ENCODE measurements at regions not wholly inside any gene's neighbourhood (a gene's known extent, or its start where the extent isn't known, plus 50 kb on each side); places are given as distances from the start of the nearest gene placed in this dataset.

DNA sequence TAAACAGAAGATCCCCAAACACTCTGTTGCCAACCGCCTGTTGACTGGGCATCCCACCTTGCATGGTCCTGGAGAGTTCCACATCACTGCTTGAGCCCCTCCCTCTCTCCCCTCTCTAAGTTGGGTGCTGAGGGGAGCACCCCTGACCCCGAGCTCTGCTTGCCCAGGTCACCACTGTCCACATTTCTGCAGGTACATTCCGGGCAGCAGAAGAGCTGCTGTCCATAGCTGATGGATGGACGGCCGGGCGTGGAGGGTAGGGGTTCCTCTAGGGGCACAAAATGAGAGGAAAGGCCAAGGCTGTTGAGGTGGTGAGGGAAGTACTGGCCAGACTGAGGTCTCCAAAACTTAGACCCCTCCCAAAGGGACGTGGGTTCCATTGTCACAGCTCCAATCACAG is 227.4 kb upstream of the PPP2R2D start:
- H3K4me3 ChIP-seq (ENCODE audit: low read depth, low read length) = no peak overlapping the region
- TF ChIP-seq, protein P1, sequence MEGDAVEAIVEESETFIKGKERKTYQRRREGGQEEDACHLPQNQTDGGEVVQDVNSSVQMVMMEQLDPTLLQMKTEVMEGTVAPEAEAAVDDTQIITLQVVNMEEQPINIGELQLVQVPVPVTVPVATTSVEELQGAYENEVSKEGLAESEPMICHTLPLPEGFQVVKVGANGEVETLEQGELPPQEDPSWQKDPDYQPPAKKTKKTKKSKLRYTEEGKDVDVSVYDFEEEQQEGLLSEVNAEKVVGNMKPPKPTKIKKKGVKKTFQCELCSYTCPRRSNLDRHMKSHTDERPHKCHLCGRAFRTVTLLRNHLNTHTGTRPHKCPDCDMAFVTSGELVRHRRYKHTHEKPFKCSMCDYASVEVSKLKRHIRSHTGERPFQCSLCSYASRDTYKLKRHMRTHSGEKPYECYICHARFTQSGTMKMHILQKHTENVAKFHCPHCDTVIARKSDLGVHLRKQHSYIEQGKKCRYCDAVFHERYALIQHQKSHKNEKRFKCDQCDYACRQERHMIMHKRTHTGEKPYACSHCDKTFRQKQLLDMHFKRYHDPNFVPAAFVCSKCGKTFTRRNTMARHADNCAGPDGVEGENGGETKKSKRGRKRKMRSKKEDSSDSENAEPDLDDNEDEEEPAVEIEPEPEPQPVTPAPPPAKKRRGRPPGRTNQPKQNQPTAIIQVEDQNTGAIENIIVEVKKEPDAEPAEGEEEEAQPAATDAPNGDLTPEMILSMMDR (IDR thresholded peaks at IDR 0.05; ENCODE audit: insufficient read depth, low read length, missing control alignments) = no peak
- ChIA-PET POLR2A (no interaction called here), CTCF (no interaction called here)
- no peak for DNase-seq (ENCODE audit: low read depth, low spot score)

DNA sequence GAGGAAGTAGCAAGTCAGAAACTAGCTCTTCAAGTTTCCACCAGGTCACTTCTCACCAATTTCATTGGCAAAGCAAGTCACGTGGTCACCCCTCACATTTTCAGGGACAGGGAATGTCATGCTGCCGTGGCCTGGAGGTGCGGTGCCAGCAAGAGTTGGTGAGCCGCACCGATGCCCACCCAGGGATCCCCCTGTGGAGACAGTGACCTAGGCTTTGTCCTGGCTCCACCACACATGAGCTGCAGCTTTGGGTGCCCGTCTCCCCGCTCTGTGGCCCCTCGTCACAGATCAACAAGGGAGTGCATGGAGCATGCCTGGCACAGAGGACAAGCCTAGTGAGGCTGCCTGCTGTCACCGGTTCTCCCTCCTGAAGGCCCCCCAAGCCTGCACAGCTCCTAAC is 226.7 kb upstream of the PPP2R2D start:
- POLR2A ChIA-PET = no interaction called here
- H3K4me3 ChIP-seq (ENCODE audit: low read depth, low read length) = no peak overlapping the region
- TF ChIP-seq, protein P1 (IDR thresholded peaks at IDR 0.05; ENCODE audit: insufficient read depth, low read length, missing control alignments) = no peak
- DNase-seq (ENCODE audit: low read depth, low spot score) = no peak
- CTCF ChIA-PET = no interaction called here

DNA sequence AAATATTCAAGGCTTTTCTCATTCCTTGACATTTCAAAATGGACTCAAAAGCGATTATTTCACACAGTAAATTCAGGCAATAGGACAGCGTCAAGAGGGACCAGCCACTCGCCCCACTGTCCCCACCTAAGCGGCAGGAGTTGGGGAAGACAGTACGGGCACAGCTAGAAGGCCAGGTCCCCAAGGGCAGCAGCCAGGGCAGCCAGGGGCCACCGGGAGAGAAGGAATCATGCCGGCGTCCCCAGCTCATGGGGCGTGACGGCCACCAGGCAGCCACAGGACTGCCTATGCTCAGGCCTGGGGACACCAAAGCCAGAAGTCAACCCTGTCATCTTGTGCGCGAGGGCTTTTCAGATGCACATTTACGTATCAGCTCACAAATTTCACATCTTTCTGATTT is 225.7 kb upstream of the PPP2R2D start:
- ChIA-PET CTCF (no interaction called here), POLR2A (no interaction called here)
- DNase-seq (ENCODE audit: low read depth, low spot score) = no peak
- TF ChIP-seq, protein P1 (IDR thresholded peaks at IDR 0.05; ENCODE audit: insufficient read depth, low read length, missing control alignments) = no peak
- no peak overlapping the region for H3K4me3 ChIP-seq (ENCODE audit: low read depth, low read length)

DNA sequence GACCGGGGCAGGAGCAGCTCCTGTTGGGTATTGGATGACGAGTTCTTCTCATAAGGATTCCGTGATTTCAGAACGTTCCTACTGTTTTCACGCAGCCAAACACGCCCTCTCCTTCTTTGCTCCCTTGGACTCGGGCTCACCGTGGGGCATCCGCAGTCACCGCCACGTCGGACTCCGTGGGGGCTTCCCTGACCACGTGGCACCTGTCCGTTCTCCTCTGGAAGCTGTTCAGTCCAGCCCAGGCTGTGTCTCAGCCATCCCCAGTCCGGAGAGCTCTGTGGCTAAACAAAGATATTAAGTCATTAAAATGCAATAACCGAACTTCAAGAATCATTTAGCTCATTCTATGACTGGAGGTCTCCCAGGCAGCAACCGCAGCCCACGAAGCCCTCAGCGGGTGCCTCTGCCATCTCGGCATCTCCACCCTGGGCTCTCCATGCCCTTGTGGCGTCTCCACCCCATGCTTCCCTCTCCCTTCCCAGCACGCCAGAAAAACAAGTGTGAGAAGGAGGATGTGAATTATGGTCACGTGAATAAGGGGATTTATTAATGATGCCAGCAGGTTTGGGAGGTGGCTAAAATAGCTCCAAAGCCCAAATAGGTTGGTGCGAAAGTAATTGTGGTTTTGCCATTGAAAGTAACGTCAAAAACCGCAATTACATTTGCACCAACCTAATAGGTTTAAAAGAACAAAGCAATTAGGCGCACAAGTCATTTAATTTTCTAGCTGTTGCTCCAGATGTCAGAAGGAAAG is 224.6 kb upstream of the PPP2R2D start:
- CTCF ChIA-PET = no interaction called here

DNA sequence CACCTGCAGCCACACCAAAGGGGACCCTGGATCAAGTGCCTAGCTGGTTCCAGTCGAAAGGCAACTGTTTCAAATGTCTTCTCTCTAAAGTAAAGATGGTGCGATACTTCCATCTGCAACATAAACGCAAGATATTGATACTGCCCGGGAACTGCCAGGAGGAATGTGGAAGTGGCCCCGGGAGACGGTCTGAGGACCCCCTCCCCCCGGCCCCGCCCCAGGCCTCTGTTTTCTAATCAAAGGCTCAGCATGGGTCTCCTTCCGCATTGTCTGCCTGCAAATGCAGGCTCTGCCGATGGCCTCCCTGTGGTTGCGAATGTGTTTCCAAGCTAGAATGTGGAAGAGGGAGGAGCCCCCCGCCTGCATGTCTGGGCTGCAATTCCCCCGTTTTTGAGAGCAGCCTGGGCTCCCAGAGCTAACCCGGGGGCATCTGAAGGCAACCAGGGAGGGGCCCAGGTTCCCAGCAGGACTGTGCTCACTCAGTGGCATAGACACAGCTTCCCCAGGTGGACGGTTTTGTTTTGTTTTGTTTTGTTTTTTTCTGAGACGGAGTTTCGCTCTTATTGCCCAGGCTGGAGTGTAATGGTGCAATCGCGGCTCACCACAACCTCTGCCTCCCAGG is 223.9 kb upstream of the PPP2R2D start:
- POLR2A ChIA-PET = no interaction called here
- H3K4me3 ChIP-seq (ENCODE audit: low read depth, low read length) = no peak overlapping the region
- DNase-seq (ENCODE audit: low read depth, low spot score) = no peak
- CTCF ChIA-PET = no interaction called here
- TF ChIP-seq, protein P1 (IDR thresholded peaks at IDR 0.05; ENCODE audit: insufficient read depth, low read length, missing control alignments) = no peak

More for the DNA sequence above, 224.6 kb upstream of the PPP2R2D start:
- TF ChIP-seq, protein P1 (IDR thresholded peaks at IDR 0.05; ENCODE audit: insufficient read depth, low read length, missing control alignments) = no peak
- POLR2A ChIA-PET = no interaction called here
- no peak overlapping the region for H3K4me3 ChIP-seq (ENCODE audit: low read depth, low read length)
- DNase-seq (ENCODE audit: low read depth, low spot score) = no peak

DNA sequence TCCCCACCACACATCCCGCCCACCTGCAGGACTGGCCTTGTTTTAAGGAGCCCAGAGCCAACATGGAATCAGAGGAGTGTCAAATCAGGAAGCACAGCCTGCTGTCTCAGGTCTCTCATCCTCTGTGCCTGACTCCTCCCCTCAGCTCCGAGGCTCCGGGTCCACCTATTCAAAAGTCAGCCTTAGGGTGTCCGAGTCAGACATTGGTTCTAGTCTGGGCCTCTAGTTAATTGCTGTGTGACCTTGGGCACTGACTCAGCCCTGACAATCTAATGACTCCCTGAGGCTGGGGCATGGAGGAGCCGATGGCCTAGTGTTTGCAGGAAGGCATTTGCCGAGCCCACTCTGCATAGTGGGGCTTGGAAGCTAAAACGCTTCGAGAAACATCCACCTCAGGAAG is 223.1 kb upstream of the PPP2R2D start:
- CTCF ChIA-PET = no interaction called here
- TF ChIP-seq, protein P1 (IDR thresholded peaks at IDR 0.05; ENCODE audit: insufficient read depth, low read length, missing control alignments) = no peak
- POLR2A ChIA-PET = no interaction called here
- no peak for DNase-seq (ENCODE audit: low read depth, low spot score)
- H3K4me3 ChIP-seq (ENCODE audit: low read depth, low read length) = no peak overlapping the region
